GM21447 (cell line): ENCODE measurements at regions not wholly inside any gene's neighbourhood (a gene's known extent, or its start where the extent isn't known, plus 50 kb on each side); places are given as distances from the start of the nearest gene placed in this dataset.

Experiments
- ATAC-seq: cut with Tn5 transposase; IDR thresholded peaks from one replicate; pipeline ENCODE4 v1.9.1; 2021; ENCODE audit not compliant: unreplicated experiment

GRCh38 chr9:79280691-79281090 is 291.1 kb upstream of the TLE4 start:
- no peak for ATAC-seq

GRCh38 chr9:79284081-79284480 is 287.7 kb upstream of the TLE4 start:
- no peak for ATAC-seq

- no peak for ATAC-seq
Measured at GRCh38 chr9:79286992-79287707, 284.6 kb upstream of the TLE4 start.

- no peak for ATAC-seq
Measured at GRCh38 chr9:79287708-79288290, 284.0 kb upstream of the TLE4 start.

GRCh38 chr9:79289856-79290255 is 281.9 kb upstream of the TLE4 start:
- no peak for ATAC-seq

- no peak for ATAC-seq
Measured at GRCh38 chr9:79292731-79293280, 279.0 kb upstream of the TLE4 start.

- no peak for ATAC-seq
Measured at GRCh38 chr9:79300068-79300467, 271.7 kb upstream of the TLE4 start.

GRCh38 chr9:79301085-79301484 is 270.7 kb upstream of the TLE4 start:
- ATAC-seq = no peak

- no peak for ATAC-seq
Measured at GRCh38 chr9:79301551-79302391, 270.0 kb upstream of the TLE4 start.

- ATAC-seq = no peak
Measured at GRCh38 chr9:79302569-79302968, 269.2 kb upstream of the TLE4 start.

- ATAC-seq = no peak
Measured at GRCh38 chr9:79308012-79308411, 263.8 kb upstream of the TLE4 start.

GRCh38 chr9:79312686-79313421 is 258.9 kb upstream of the TLE4 start:
- no peak for ATAC-seq

GRCh38 chr9:79325501-79325900 is 246.3 kb upstream of the TLE4 start:
- no peak for ATAC-seq

- ATAC-seq = no peak
Measured at GRCh38 chr9:79329861-79330260, 241.9 kb upstream of the TLE4 start.

- ATAC-seq = no peak
Measured at GRCh38 chr9:79334001-79334400, 237.8 kb upstream of the TLE4 start.

GRCh38 chr9:79334711-79335110 is 237.1 kb upstream of the TLE4 start:
- no peak for ATAC-seq

- ATAC-seq = no peak
Measured at GRCh38 chr9:79335987-79336386, 235.8 kb upstream of the TLE4 start.

GRCh38 chr9:79341561-79341960 is 230.2 kb upstream of the TLE4 start:
- no peak for ATAC-seq

- ATAC-seq = no peak
Measured at GRCh38 chr9:79346350-79347020, 225.3 kb upstream of the TLE4 start.

GRCh38 chr9:79352322-79352721 is 219.4 kb upstream of the TLE4 start:
- ATAC-seq = no peak
